B cell (primary cell): ENCODE measurements at regions not wholly inside any gene's neighbourhood (a gene's known extent, or its start where the extent isn't known, plus 50 kb on each side); places are given as distances from the start of the nearest gene placed in this dataset.

Experiments used
- ATAC-seq: fragments of 200-7000 bp; cut with Tn5 transposase; one replicate; pipeline ENCODE4 v1.10.0; 2021; ENCODE audit warnings: low read depth, mild to moderate bottlenecking, moderate number of reproducible peaks, moderate library complexity
- CTCF ChIA-PET: fragments of 350-600 bp; sonication (Branson Sonifier 250); formaldehyde crosslinking; loops from one replicate; lab custom pipeline; 2021; ENCODE audit warnings: antibody characterized with exemption, inconsistent platforms; lab: Charles Lee
- POLR2A ChIA-PET: fragments of 350-600 bp; sonication (Branson Sonifier 250); formaldehyde crosslinking; loops from one replicate; lab custom pipeline; 2021; ENCODE audit warnings: antibody characterized with exemption; lab: Charles Lee
- DNase-seq: peaks from one replicate; pipeline ENCODE4 v3.0.0; 2013
- H2AFZ ChIP-seq: 2 replicates; pipeline ENCODE4 v1.6.1; 2012; ENCODE audit warnings: mild to moderate bottlenecking, low read depth, low read length; ENCODE audit not compliant: insufficient read depth, poor library complexity, severe bottlenecking
- H3K27ac ChIP-seq, 2 donors: 1 replicate in 1 of 2; 2 replicates in 1 of 2; pipeline ENCODE4 v1.5.1; 2012 to 2013; ENCODE audit warnings: low read length in 2 of 2, mild to moderate bottlenecking in 2 of 2, moderate library complexity in 1 of 2
- H3K27me3 ChIP-seq, 4 experiments: fragments of 200-600 bp in 1 of 4; sonication (generic) in 1 of 4; replicated peaks in 1 of 4; 1 replicate in 2 of 4; 2 replicates in 2 of 4; pipeline versions ENCODE4 v1.6.1 to v1.7.0; 2013 to 2016; ENCODE audit warnings: low read length in 3 of 4, mild to moderate bottlenecking in 2 of 4, mixed read lengths in 1 of 4, moderate library complexity in 1 of 4; ENCODE audit not compliant: insufficient read depth in 4 of 4, control insufficient read depth in 3 of 4; ENCODE audit errors: control extremely low read depth in 1 of 4
- H3K36me3 ChIP-seq, 2 experiments: replicated peaks in 1 of 2; 1 replicate in 1 of 2; 2 replicates in 1 of 2; pipeline versions ENCODE4 v1.6.1 to v1.7.1; 2013; ENCODE audit warnings: low read length in 1 of 2; ENCODE audit not compliant: insufficient read depth in 2 of 2, control insufficient read depth in 1 of 2; ENCODE audit errors: control extremely low read depth in 1 of 2, extremely low read depth in 1 of 2
- H3K4me1 ChIP-seq, 2 donors: fragments of 200-600 bp in 1 of 2; sonication (generic) in 1 of 2; 1 replicate in 1 of 2; 2 replicates in 1 of 2; pipeline versions ENCODE4 v1.5.1 to v1.6.1; 2013 to 2017; ENCODE audit warnings: low read length in 2 of 2; ENCODE audit not compliant: control insufficient read depth in 2 of 2, insufficient read depth in 2 of 2
- H3K4me2 ChIP-seq: replicated peaks from 2 replicates; pipeline ENCODE3; 2012; ENCODE audit warnings: mild to moderate bottlenecking, low read depth, low read length; ENCODE audit not compliant: poor library complexity, severe bottlenecking
- H3K4me3 ChIP-seq, 5 experiments: fragments of 200-600 bp in 1 of 5; sonication (generic) in 1 of 5; 1 replicate in 3 of 5; 2 replicates in 2 of 5; pipeline versions ENCODE4 v1.5.1 to v1.7.0; 2011 to 2016; ENCODE audit warnings: low read length in 4 of 5, mild to moderate bottlenecking in 4 of 5, low read depth in 2 of 5, control low read depth in 1 of 5, moderate library complexity in 1 of 5; ENCODE audit not compliant: insufficient read depth in 1 of 5; ENCODE audit errors: control extremely low read depth in 1 of 5, extremely low read depth in 1 of 5
- H3K79me2 ChIP-seq: fragments of 200-600 bp; sonication (generic); one replicate; pipeline ENCODE4 v1.6.0; 2016; ENCODE audit warnings: low read length; ENCODE audit not compliant: control insufficient read depth, insufficient read depth
- H3K9ac ChIP-seq: fragments of 200-600 bp; sonication (generic); 2 replicates; pipeline ENCODE4 v1.6.1; 2017; ENCODE audit warnings: mild to moderate bottlenecking, low read length, moderate library complexity
- H3K9me3 ChIP-seq, 3 donors: one replicate each; pipeline versions ENCODE4 v1.6.1 to v1.7.1; 2013; ENCODE audit warnings: low read length in 2 of 3; ENCODE audit not compliant: control insufficient read depth in 2 of 3, insufficient read depth in 1 of 3; ENCODE audit errors: control extremely low read depth in 1 of 3
- H4K20me1 ChIP-seq: 2 replicates; pipeline ENCODE4 v1.6.0; 2012; ENCODE audit warnings: mild to moderate bottlenecking, low read length; ENCODE audit not compliant: insufficient read depth, control insufficient read depth, poor library complexity, severe bottlenecking
- H3K27ac Mint-ChIP-seq: one replicate; pipeline ENCODE4 v1.8.0; 2021; ENCODE audit warnings: mixed read lengths
- H3K27me3 Mint-ChIP-seq: one replicate; pipeline ENCODE4 v1.8.0; 2021; ENCODE audit warnings: mixed read lengths
- H3K4me1 Mint-ChIP-seq: one replicate; pipeline ENCODE4 v1.8.0; 2021; ENCODE audit warnings: mixed read lengths
- H3K4me3 Mint-ChIP-seq: one replicate; pipeline ENCODE4 v1.8.0; 2021; ENCODE audit warnings: mixed read lengths
- H3K9me3 Mint-ChIP-seq: one replicate; pipeline ENCODE4 v1.8.0; 2022; ENCODE audit warnings: mixed read lengths; ENCODE audit not compliant: insufficient read depth
- CTCF ChIP-seq: fragments of 200-600 bp; IDR thresholded peaks from one replicate; pipeline ENCODE4 v1.8.0; 2022; ENCODE audit warnings: antibody characterized with exemption, mild to moderate bottlenecking
- EZH2 ChIP-seq: IDR thresholded peaks from 2 replicates; pipeline ENCODE4 v1.6.1; 2012; ENCODE audit warnings: borderline replicate concordance, low read depth, mild to moderate bottlenecking, moderate library complexity, low read length; ENCODE audit not compliant: insufficient read depth, poor library complexity, severe bottlenecking
- WGBS: methylation state at CpG from one replicate; pipeline ENCODE4 v1.1.5; 2013; ENCODE audit warnings: missing lambda C conversion rate; ENCODE audit not compliant: insufficient coverage; 5-methylcytosine and 5-hydroxymethylcytosine counted together
- intact Hi-C: fragments of 100-400 bp; cut with micrococcal nuclease; formaldehyde crosslinking; loops from one replicate; pipeline ENCODE4 v1.10.0; 2022

GRCh38 chr4:179662522-179662921 is 2220.3 kb upstream of the AGA start:
- Histone ChIP-seq H3K36me3 (no peaks in the 10 kb centered on the region), H3K4me3 (no peak overlapping the region), H3K9me3 (peaks cover 0 to 20% (median 0%) of the 10 kb centered on the region in 3 donors), H3K9ac (no peak overlapping the region), H4K20me1 (no peaks in the 10 kb centered on the region), H2AFZ (no peak overlapping the region), H3K79me2 (no peaks in the 10 kb centered on the region), H3K4me2 (no peak overlapping the region), H3K27me3 (no peaks in the 10 kb centered on the region), H3K4me1 (no peaks in the 10 kb centered on the region), H3K27ac (no peak overlapping the region)
- DNase-seq: no peak
- TF ChIP-seq EZH2 (no peak), CTCF (no peak)
- ATAC-seq: no peak
- H3K9me3 Mint-ChIP-seq: peaks cover 12% of the 10 kb centered on the region
- no peak overlapping the region for H3K27ac Mint-ChIP-seq
- no peaks in the 10 kb centered on the region for H3K4me1 Mint-ChIP-seq
- no peaks in the 10 kb centered on the region for H3K27me3 Mint-ChIP-seq
- no peak overlapping the region for H3K4me3 Mint-ChIP-seq
- intact Hi-C loops: no loop called here
- ChIA-PET POLR2A (no interaction called here), CTCF (no interaction called here)

- intact Hi-C loops: no loop called here
Observed at GRCh38 chr4:179663641-179664429, 2221.6 kb upstream of the AGA start.

More at GRCh38 chr4:179663641-179664429, 2221.6 kb upstream of the AGA start:
- Mint-ChIP-seq H3K4me3 (no peak overlapping the region), H3K4me1 (no peaks in the 10 kb centered on the region), H3K27ac (no peak overlapping the region), H3K27me3 (no peaks in the 10 kb centered on the region), H3K9me3 (peaks cover 12% of the 10 kb centered on the region)
- no peak overlapping the region for H3K9ac ChIP-seq
- CTCF ChIA-PET: no interaction called here
- DNase-seq: no peak
- H2AFZ ChIP-seq: no peak overlapping the region
- H3K79me2 ChIP-seq: no peaks in the 10 kb centered on the region
- H3K27me3 ChIP-seq: no peaks in the 10 kb centered on the region
- H3K4me1 ChIP-seq: no peaks in the 10 kb centered on the region
- no peak overlapping the region for H3K4me3 ChIP-seq
- no peaks in the 10 kb centered on the region for H3K36me3 ChIP-seq
- H3K27ac ChIP-seq: no peak overlapping the region
- TF ChIP-seq EZH2 (no peak), CTCF (no peak)
- peaks cover 0 to 20% (median 0%) of the 10 kb centered on the region in 3 donors for H3K9me3 ChIP-seq
- 88% methylated on average over 6 of the region's 6 CpGs for WGBS
- ATAC-seq: no peak
- POLR2A ChIA-PET: no interaction called here
- H4K20me1 ChIP-seq: no peaks in the 10 kb centered on the region
- H3K4me2 ChIP-seq: no peak overlapping the region
